ENCODE measurements at regions not wholly inside any gene's neighbourhood (a gene's known extent, or its start where the extent isn't known, plus 50 kb on each side); places are given as distances from the start of the nearest gene placed in this dataset.

- no peaks in the 10 kb centered on the region for H3K79me2 ChIP-seq (ENCODE audit: control insufficient read depth, insufficient read depth, low read length)
- no peaks in the 10 kb centered on the region for H3K4me1 ChIP-seq (ENCODE audit: control insufficient read depth, extremely low read depth, insufficient read depth, low read length)
- TF ChIP-seq EZH2 (IDR thresholded peaks at IDR 0.05; ENCODE audit: low read length, missing control alignments) (no peak), CTCF (conservative IDR thresholded peaks at IDR 0.05 in 1 of 2, IDR thresholded peaks at IDR 0.05 in 1 of 2; ENCODE audit: low read depth in 1 of 2, low read length in 2 of 2) (no peak)
- no peak overlapping the region for H3K27ac ChIP-seq (ENCODE audit: insufficient read depth, low read length)
- H4K20me1 ChIP-seq (ENCODE audit: control insufficient read depth, extremely low read depth, insufficient read depth, low read length) = no peaks in the 10 kb centered on the region
- H3K36me3 ChIP-seq (ENCODE audit: control insufficient read depth, insufficient read depth, low read length) = no peaks in the 10 kb centered on the region
- no peak for DNase-seq (ENCODE audit: low read depth in 2 of 2)
- no peak overlapping the region for H3K9ac ChIP-seq (ENCODE audit: insufficient read depth, low read length)
- H3K4me3 ChIP-seq (replicated peaks in 1 of 4; ENCODE audit: control extremely low read depth in 1 of 4, insufficient read depth in 1 of 4, low read depth in 3 of 4, low read length in 4 of 4) = no peak overlapping the region
- no peak overlapping the region for H3K4me2 ChIP-seq (ENCODE audit: extremely low read depth, insufficient read depth, low read length)
- H2AFZ ChIP-seq (ENCODE audit: low read length) = no peak overlapping the region
- no peaks in the 10 kb centered on the region for H3K9me3 ChIP-seq (ENCODE audit: control insufficient read depth, insufficient read depth, low read depth, low read length)
- H3K27me3 ChIP-seq (ENCODE audit: control insufficient read depth, insufficient read depth, low read length) = no peaks in the 10 kb centered on the region
Measured at GRCh38 chr14:76591266-76591665, 170.0 kb upstream of the VASH1 start.

GRCh38 chr14:76595266-76595665 is 166.0 kb upstream of the VASH1 start:
- H3K79me2 ChIP-seq (ENCODE audit: control insufficient read depth, insufficient read depth, low read length) = no peaks in the 10 kb centered on the region
- H3K27ac ChIP-seq (ENCODE audit: insufficient read depth, low read length) = no peak overlapping the region
- no peaks in the 10 kb centered on the region for H3K36me3 ChIP-seq (ENCODE audit: control insufficient read depth, insufficient read depth, low read length)
- H3K4me2 ChIP-seq (ENCODE audit: extremely low read depth, insufficient read depth, low read length) = no peak overlapping the region
- H3K9ac ChIP-seq (ENCODE audit: insufficient read depth, low read length) = no peak overlapping the region
- no peak for DNase-seq (ENCODE audit: low read depth in 2 of 2)
- H3K9me3 ChIP-seq (ENCODE audit: control insufficient read depth, insufficient read depth, low read depth, low read length) = no peaks in the 10 kb centered on the region
- no peaks in the 10 kb centered on the region for H4K20me1 ChIP-seq (ENCODE audit: control insufficient read depth, extremely low read depth, insufficient read depth, low read length)
- no peaks in the 10 kb centered on the region for H3K4me1 ChIP-seq (ENCODE audit: control insufficient read depth, extremely low read depth, insufficient read depth, low read length)
- TF ChIP-seq EZH2 (IDR thresholded peaks at IDR 0.05; ENCODE audit: low read length, missing control alignments) (no peak), CTCF (conservative IDR thresholded peaks at IDR 0.05 in 1 of 2, IDR thresholded peaks at IDR 0.05 in 1 of 2; ENCODE audit: low read depth in 1 of 2, low read length in 2 of 2) (no peak)
- no peaks in the 10 kb centered on the region for H3K27me3 ChIP-seq (ENCODE audit: control insufficient read depth, insufficient read depth, low read length)
- no peak overlapping the region for H2AFZ ChIP-seq (ENCODE audit: low read length)
- H3K4me3 ChIP-seq (replicated peaks in 1 of 4; ENCODE audit: control extremely low read depth in 1 of 4, insufficient read depth in 1 of 4, low read depth in 3 of 4, low read length in 4 of 4) = no peak overlapping the region

GRCh38 chr14:76597387-76597786 is 163.9 kb upstream of the VASH1 start:
- no peak for TF ChIP-seq CTCF (conservative IDR thresholded peaks at IDR 0.05 in 1 of 2, IDR thresholded peaks at IDR 0.05 in 1 of 2; ENCODE audit: low read depth in 1 of 2, low read length in 2 of 2)
- no peak for TF ChIP-seq EZH2 (IDR thresholded peaks at IDR 0.05; ENCODE audit: low read length, missing control alignments)
- Histone ChIP-seq H3K9me3 (ENCODE audit: control insufficient read depth, insufficient read depth, low read depth, low read length) (no peaks in the 10 kb centered on the region), H3K27ac (ENCODE audit: insufficient read depth, low read length) (no peak overlapping the region), H3K36me3 (ENCODE audit: control insufficient read depth, insufficient read depth, low read length) (no peaks in the 10 kb centered on the region), H4K20me1 (ENCODE audit: control insufficient read depth, extremely low read depth, insufficient read depth, low read length) (no peaks in the 10 kb centered on the region), H2AFZ (ENCODE audit: low read length) (no peak overlapping the region), H3K4me3 (replicated peaks in 1 of 4; ENCODE audit: control extremely low read depth in 1 of 4, insufficient read depth in 1 of 4, low read depth in 3 of 4, low read length in 4 of 4) (no peak overlapping the region), H3K4me1 (ENCODE audit: control insufficient read depth, extremely low read depth, insufficient read depth, low read length) (no peaks in the 10 kb centered on the region), H3K79me2 (ENCODE audit: control insufficient read depth, insufficient read depth, low read length) (no peaks in the 10 kb centered on the region), H3K27me3 (ENCODE audit: control insufficient read depth, insufficient read depth, low read length) (no peaks in the 10 kb centered on the region), H3K9ac (ENCODE audit: insufficient read depth, low read length) (no peak overlapping the region), H3K4me2 (ENCODE audit: extremely low read depth, insufficient read depth, low read length) (no peak overlapping the region)
- DNase-seq (ENCODE audit: low read depth in 2 of 2) = no peak

Measured in fibroblast of lung (primary cell).